ENCODE measurements at regions not wholly inside any gene's neighbourhood (a gene's known extent, or its start where the extent isn't known, plus 50 kb on each side); places are given as distances from the start of the nearest gene placed in this dataset.

- no peak for TF ChIP-seq CTCF (IDR thresholded peaks at IDR 0.05)
- no peak for DNase-seq (ENCODE audit: extremely low spot score, unreplicated experiment)
These were observed 485.5 kb downstream of the PTPRC start for GRCh38 chr1:199124351-199124750.

GRCh38 chr1:199129247-199129646 lies 490.4 kb downstream of the PTPRC start:
- H3K27ac Mint-ChIP-seq (ENCODE audit: unreplicated experiment) = no peak overlapping the region
- H3K4me3 Mint-ChIP-seq (ENCODE audit: unreplicated experiment) = no peak overlapping the region
- H3K27me3 Mint-ChIP-seq (ENCODE audit: unreplicated experiment) = no peaks in the 10 kb centered on the region
- no peaks in the 10 kb centered on the region for H3K36me3 Mint-ChIP-seq (ENCODE audit: unreplicated experiment)
- no peaks in the 10 kb centered on the region for H3K9me3 Mint-ChIP-seq (ENCODE audit: unreplicated experiment)
- H3K4me1 Mint-ChIP-seq (ENCODE audit: unreplicated experiment) = peaks cover 4% of the 10 kb centered on the region
- no peak for DNase-seq (ENCODE audit: extremely low spot score, unreplicated experiment)
- no peak for TF ChIP-seq CTCF (IDR thresholded peaks at IDR 0.05)

More at GRCh38 chr1:199124351-199124750, 485.5 kb downstream of the PTPRC start:
- Mint-ChIP-seq H3K9me3 (ENCODE audit: unreplicated experiment) (no peaks in the 10 kb centered on the region), H3K4me1 (ENCODE audit: unreplicated experiment) (peaks cover 4% of the 10 kb centered on the region), H3K27ac (ENCODE audit: unreplicated experiment) (no peak overlapping the region), H3K36me3 (ENCODE audit: unreplicated experiment) (no peaks in the 10 kb centered on the region), H3K4me3 (ENCODE audit: unreplicated experiment) (no peak overlapping the region), H3K27me3 (ENCODE audit: unreplicated experiment) (no peaks in the 10 kb centered on the region)

- no peak for TF ChIP-seq CTCF (IDR thresholded peaks at IDR 0.05)
- peaks cover 4% of the 10 kb centered on the region for H3K4me1 Mint-ChIP-seq (ENCODE audit: unreplicated experiment)
- H3K36me3 Mint-ChIP-seq (ENCODE audit: unreplicated experiment) = no peaks in the 10 kb centered on the region
These were observed 493.2 kb downstream of the PTPRC start for GRCh38 chr1:199132006-199132405.

GRCh38 chr1:199135901-199136300 lies 497.1 kb downstream of the PTPRC start:
- Mint-ChIP-seq H3K36me3 (ENCODE audit: unreplicated experiment) (no peaks in the 10 kb centered on the region), H3K27ac (ENCODE audit: unreplicated experiment) (no peak overlapping the region), H3K4me3 (ENCODE audit: unreplicated experiment) (no peak overlapping the region), H3K27me3 (ENCODE audit: unreplicated experiment) (no peaks in the 10 kb centered on the region), H3K9me3 (ENCODE audit: unreplicated experiment) (no peaks in the 10 kb centered on the region), H3K4me1 (ENCODE audit: unreplicated experiment) (no peaks in the 10 kb centered on the region)
- DNase-seq (ENCODE audit: extremely low spot score, unreplicated experiment) = no peak
- no peak for TF ChIP-seq CTCF (IDR thresholded peaks at IDR 0.05)

More at GRCh38 chr1:199132006-199132405, 493.2 kb downstream of the PTPRC start:
- no peak overlapping the region for H3K4me3 Mint-ChIP-seq (ENCODE audit: unreplicated experiment)
- no peaks in the 10 kb centered on the region for H3K9me3 Mint-ChIP-seq (ENCODE audit: unreplicated experiment)
- no peak overlapping the region for H3K27ac Mint-ChIP-seq (ENCODE audit: unreplicated experiment)
- no peak for DNase-seq (ENCODE audit: extremely low spot score, unreplicated experiment)
- no peaks in the 10 kb centered on the region for H3K27me3 Mint-ChIP-seq (ENCODE audit: unreplicated experiment)

GRCh38 chr1:199138061-199138460 lies 499.2 kb downstream of the PTPRC start:
- no peak for TF ChIP-seq CTCF (IDR thresholded peaks at IDR 0.05)
- Mint-ChIP-seq H3K9me3 (ENCODE audit: unreplicated experiment) (no peaks in the 10 kb centered on the region), H3K4me3 (ENCODE audit: unreplicated experiment) (no peak overlapping the region), H3K27ac (ENCODE audit: unreplicated experiment) (no peak overlapping the region), H3K36me3 (ENCODE audit: unreplicated experiment) (no peaks in the 10 kb centered on the region), H3K27me3 (ENCODE audit: unreplicated experiment) (no peaks in the 10 kb centered on the region), H3K4me1 (ENCODE audit: unreplicated experiment) (no peaks in the 10 kb centered on the region)
- DNase-seq (ENCODE audit: extremely low spot score, unreplicated experiment) = no peak
